ENCODE measurements at regions not wholly inside any gene's neighbourhood (a gene's known extent, or its start where the extent isn't known, plus 50 kb on each side); places are given as distances from the start of the nearest gene placed in this dataset.

DNA sequence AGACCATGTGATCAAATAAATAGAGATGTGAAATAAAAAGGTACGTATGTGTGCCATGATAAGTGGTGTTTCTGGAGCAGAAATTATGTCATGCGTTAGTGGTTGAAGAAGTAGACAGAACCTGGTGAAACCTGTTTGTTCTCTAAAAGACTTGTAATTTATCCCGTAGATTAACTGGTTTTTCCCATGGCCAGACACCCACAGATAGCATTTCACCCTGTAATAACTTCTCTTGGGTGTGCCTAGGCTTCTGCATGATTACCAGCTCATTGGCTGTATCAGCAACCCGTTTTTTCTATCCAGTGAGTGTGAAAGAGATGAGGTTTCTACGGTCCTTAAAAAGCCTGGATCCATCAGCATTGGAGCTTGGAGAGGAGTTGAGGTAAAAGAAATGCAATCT, 471.3 kb downstream of the NPIPA7 start:
- TF ChIP-seq, protein P1, sequence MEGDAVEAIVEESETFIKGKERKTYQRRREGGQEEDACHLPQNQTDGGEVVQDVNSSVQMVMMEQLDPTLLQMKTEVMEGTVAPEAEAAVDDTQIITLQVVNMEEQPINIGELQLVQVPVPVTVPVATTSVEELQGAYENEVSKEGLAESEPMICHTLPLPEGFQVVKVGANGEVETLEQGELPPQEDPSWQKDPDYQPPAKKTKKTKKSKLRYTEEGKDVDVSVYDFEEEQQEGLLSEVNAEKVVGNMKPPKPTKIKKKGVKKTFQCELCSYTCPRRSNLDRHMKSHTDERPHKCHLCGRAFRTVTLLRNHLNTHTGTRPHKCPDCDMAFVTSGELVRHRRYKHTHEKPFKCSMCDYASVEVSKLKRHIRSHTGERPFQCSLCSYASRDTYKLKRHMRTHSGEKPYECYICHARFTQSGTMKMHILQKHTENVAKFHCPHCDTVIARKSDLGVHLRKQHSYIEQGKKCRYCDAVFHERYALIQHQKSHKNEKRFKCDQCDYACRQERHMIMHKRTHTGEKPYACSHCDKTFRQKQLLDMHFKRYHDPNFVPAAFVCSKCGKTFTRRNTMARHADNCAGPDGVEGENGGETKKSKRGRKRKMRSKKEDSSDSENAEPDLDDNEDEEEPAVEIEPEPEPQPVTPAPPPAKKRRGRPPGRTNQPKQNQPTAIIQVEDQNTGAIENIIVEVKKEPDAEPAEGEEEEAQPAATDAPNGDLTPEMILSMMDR (IDR thresholded peaks at IDR 0.05 in 8 of 11, conservative IDR thresholded peaks at IDR 0.05 in 3 of 11) = no peak
- TF ChIP-seq POLR2AphosphoS5 (IDR thresholded peaks at IDR 0.05) = no peak
- TF ChIP-seq POLR2A (IDR thresholded peaks at IDR 0.05) = no peak
